GM18499 (cell line): ENCODE measurements at regions not wholly inside any gene's neighbourhood (a gene's known extent, or its start where the extent isn't known, plus 50 kb on each side); places are given as distances from the start of the nearest gene placed in this dataset.

Source experiments
- ATAC-seq: cut with Tn5 transposase; IDR thresholded peaks from one replicate; pipeline ENCODE4 v1.9.1; 2021; ENCODE audit warnings: moderate number of reproducible peaks; ENCODE audit not compliant: insufficient read depth, unreplicated experiment

GRCh38 chr10:21334891-21335696 is 190.4 kb downstream of the SKIDA1 start:
- no peak for ATAC-seq

DNA sequence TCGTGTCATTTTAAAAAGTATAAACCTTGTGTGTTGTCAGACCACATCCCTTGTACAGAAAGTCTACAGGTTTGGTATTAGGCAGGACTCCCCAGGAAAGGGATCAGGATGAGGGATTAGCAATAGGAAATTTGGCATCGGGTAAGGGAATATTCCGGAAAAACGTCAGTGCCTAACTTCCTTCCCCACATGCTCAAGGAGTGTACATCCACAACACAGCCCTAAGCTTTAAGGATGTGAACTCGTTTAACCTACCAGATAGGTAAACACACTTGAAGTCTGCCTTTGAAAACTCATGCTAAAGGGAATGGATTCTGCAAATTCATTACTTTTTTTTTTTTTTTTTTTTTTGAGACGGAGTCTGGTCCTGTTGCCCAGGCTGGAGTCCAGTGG is 194.9 kb downstream of the SKIDA1 start:
- no peak for ATAC-seq

DNA sequence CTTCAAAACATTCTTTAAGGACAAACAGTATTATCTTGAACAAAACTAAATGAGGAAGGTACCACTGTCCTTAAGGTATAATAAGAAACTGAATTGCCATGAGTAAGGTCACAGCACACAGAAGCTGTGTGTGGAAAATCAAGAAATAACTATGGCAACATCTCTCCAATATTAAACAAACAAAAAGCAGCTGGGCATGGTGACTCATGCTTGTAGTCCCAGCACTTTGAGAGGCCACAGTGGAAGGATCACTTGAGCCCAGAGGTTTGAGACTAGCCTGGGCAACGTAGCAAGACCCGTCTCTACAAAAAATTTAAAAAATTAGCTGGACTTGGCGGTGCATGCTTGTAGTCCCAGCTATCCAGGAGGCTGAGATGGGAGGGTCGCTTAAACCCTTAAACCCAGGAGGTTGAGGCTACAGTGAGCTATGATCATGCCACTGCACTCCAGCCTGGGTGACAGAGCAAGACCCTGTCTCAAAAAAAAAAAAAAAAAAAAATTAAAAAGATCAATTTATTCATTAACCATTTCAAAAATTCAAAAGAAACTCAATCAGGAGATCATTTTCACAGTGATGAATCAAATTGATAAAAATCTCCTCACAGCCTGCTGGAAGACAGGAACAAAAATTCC is 195.4 kb downstream of the SKIDA1 start:
- ATAC-seq = no peak

- ATAC-seq = no peak
These were observed 198.0 kb downstream of the SKIDA1 start for GRCh38 chr10:21327289-21327993.

GRCh38 chr10:21326594-21327288 is 198.7 kb downstream of the SKIDA1 start:
- no peak for ATAC-seq

GRCh38 chr10:21318540-21319167 is 206.8 kb downstream of the SKIDA1 start:
- no peak for ATAC-seq

- no peak for ATAC-seq
These were observed 207.6 kb downstream of the SKIDA1 start for GRCh38 chr10:21317902-21318301.

- no peak for ATAC-seq
These were observed 209.7 kb downstream of the SKIDA1 start for GRCh38 chr10:21315645-21316220.

DNA sequence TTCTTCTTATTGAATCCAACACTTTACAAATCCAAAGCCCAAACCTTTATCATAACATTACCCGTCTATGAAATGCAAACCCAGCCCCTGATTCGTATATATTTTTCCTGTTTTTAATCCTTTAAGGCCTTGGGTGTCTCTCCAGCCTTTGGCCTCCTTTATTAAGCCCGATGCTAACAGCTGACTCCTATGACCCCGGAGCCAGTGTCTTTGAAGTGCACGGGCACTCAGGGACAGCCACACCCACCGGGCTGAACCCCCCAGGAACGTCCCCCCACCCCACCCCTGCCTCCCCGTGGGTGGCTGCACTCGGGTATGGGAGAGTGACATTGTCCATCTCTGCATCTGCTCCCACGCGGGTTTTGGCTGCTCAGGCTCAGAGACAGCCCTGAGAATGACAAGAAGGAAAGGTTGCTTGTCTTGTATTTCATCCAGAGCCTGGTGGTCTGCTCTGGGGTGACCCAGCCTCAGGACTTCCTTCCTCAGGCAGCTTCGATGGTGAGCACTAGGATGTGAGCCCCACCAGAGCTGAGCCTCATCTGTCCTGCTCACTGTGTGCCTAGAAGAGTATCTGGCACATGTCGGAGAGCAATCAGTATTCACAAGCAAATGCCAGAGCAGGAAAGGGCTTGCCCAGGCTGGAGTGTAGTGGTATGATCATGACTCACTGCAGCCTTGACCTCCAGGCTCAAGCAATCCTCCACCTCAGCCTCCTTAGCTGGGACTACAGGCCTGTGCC is 210.4 kb downstream of the SKIDA1 start:
- ATAC-seq = no peak

- no peak for ATAC-seq
These were observed 211.3 kb downstream of the SKIDA1 start for GRCh38 chr10:21314111-21314626.

DNA sequence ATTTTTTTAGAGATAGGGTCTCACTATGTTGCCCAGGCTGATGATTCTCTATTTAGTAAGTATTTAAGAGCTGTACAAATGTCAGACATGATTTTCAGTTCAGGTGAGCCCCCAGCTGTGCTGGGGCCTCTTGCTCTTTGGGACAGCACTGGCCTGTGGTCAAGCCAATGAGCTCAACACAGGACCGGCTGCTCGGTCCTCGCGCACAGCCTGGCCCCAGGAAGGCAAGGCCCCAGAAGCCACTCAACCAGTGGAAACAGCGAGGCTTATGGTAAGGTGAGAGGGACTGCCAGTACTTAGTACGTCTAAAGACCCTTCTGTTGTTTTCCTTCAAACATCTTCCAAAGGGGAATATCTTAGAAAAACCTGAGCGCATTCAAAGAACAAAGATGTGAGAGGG is 211.8 kb downstream of the SKIDA1 start:
- no peak for ATAC-seq

DNA sequence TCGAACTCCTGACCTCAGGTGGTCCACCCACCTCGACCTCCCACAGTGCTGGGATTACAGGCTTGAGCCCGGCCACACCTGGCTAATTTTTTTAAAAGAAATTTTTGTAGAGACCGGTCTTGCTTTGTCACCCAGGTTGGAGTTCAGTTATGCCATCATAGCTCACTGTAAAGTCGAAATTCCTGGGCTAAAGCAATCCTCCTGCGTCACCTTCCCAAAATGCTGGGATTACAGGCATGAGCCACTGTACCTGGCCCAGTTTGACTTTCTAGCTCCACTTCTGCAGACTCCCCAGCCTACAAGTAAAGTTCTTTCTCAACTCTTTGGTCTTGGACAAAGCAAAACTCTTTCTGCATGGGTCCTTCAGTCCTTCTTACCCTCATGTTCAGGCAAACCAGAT is 214.1 kb downstream of the SKIDA1 start:
- no peak for ATAC-seq

DNA sequence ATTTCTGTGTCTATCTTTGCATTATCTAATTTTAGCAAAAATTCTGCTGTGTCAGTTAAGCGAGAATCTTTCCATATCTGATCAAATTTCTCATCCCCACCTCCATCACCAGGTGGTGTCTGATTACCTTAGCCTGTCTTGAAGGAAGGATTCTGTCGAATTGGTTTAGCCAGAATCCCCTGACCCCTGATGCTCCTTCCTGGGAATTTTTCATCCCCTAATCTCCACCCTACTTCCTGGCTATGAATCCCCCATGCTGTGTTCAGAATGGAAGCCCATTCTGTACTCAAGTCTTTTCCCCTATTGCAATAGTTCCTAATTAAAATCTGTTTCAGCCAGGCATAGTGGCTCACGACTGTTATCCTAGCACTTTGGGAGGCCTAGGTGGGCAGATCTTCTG is 216.1 kb downstream of the SKIDA1 start:
- ATAC-seq = no peak

- no peak for ATAC-seq
These were observed 216.5 kb downstream of the SKIDA1 start for GRCh38 chr10:21308946-21309345.

DNA sequence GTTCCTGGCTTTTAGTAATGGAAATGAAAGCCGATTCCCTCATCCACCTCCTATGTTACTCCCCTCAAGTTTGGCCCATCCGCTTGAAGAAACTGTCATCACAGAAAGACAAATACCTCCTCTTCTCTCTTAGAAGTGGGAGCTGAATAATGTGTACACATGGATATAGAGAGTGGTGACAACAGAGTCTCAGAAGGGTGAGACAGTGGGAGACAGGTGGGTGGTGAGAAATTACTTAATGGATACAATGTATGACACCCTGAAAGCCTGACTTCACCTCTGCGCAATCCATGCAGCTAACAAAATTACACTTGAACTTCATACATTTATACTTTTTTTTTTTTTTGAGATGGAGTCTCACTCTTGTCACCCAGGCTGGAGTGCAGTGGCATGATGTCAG is 217.5 kb downstream of the SKIDA1 start:
- ATAC-seq = no peak

- ATAC-seq = no peak
These were observed 220.9 kb downstream of the SKIDA1 start for GRCh38 chr10:21304608-21305007.

DNA sequence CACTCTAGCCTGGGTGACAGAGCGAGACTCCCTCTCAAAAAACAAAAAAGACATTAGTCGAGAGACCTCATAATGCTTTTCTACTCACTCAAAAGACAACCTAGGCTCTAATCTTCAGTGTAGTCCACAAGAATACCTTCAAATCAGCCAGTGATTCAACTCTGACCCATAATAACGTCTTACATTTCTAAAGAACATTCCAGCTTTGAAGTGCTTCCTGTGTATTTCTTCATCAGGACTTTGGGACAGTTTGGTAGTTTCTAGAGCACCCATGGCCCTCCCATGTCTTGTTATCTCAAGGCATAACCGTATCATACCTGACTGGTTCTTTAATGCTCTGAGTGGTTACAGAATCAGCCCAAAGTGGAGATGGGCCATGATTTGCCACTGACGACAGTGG is 221.3 kb downstream of the SKIDA1 start:
- ATAC-seq = no peak

GRCh38 chr10:21300551-21300950 is 224.9 kb downstream of the SKIDA1 start:
- ATAC-seq = no peak

- ATAC-seq = no peak
These were observed 226.2 kb downstream of the SKIDA1 start for GRCh38 chr10:21299330-21299729.
